Gastroesophageal sphincter (tissue), 4 donors: ENCODE measurements at regions not wholly inside any gene's neighbourhood (a gene's known extent, or its start where the extent isn't known, plus 50 kb on each side); places are given as distances from the start of the nearest gene placed in this dataset.

Source experiments
- ATAC-seq: fragments of 150-250 bp; one replicate; pipeline ENCODE4 v1.9.1; 2016; ENCODE audit warnings: mild to moderate bottlenecking, moderate library complexity
- H3K27ac ChIP-seq, 4 donors: fragments of 200-600 bp; sonication (generic) in 3 of 4; 1 replicate in 3 of 4; 2 replicates in 1 of 4; pipeline ENCODE4 v1.5.1; 2016 to 2019
- H3K27me3 ChIP-seq: fragments of 200-600 bp; sonication (generic); one replicate; pipeline ENCODE4 v1.5.1; 2019
- H3K36me3 ChIP-seq, 2 donors: fragments of 200-600 bp; sonication (generic); one replicate each; pipeline ENCODE4 v1.5.1; 2019; ENCODE audit warnings: control low read depth in 1 of 2
- H3K4me1 ChIP-seq, 3 donors: fragments of 200-600 bp; sonication (generic); 1 replicate in 2 of 3; 2 replicates in 1 of 3; pipeline ENCODE4 v1.5.1; 2016 to 2019; ENCODE audit warnings: control low read depth in 2 of 3
- H3K4me3 ChIP-seq, 2 donors: fragments of 200-600 bp; sonication (generic); one replicate each; pipeline ENCODE4 v1.5.1; 2019; ENCODE audit warnings: mild to moderate bottlenecking in 1 of 2, moderate library complexity in 1 of 2
- H3K9me3 ChIP-seq, 3 donors: fragments of 200-600 bp; sonication (generic); one replicate each; pipeline ENCODE4 v1.5.1; 2017 to 2019; ENCODE audit warnings: control low read depth in 2 of 3
- EP300 ChIP-seq: sonication (generic); formaldehyde crosslinking; IDR thresholded peaks from one replicate; pipeline ENCODE4 v1.6.1; 2017; ENCODE audit warnings: antibody characterized with exemption, mild to moderate bottlenecking
- POLR2A ChIP-seq, 2 donors: fragments of 450-650 bp; IDR thresholded peaks; one replicate each; pipeline ENCODE4 v1.6.1; 2017; ENCODE audit warnings: antibody characterized with exemption in 2 of 2, mild to moderate bottlenecking in 2 of 2, moderate library complexity in 1 of 2
- POLR2AphosphoS5 ChIP-seq: sonication (generic); formaldehyde crosslinking; IDR thresholded peaks from one replicate; pipeline ENCODE4 v1.6.1; 2017; ENCODE audit warnings: antibody characterized with exemption
- WGBS, 2 donors: methylation state at CpG; one replicate each; pipeline ENCODE4 v1.1.5; 2018; ENCODE audit warnings: low coverage in 1 of 2; 5-methylcytosine and 5-hydroxymethylcytosine counted together
- TF ChIP-seq, protein P1 (sequence below), 4 experiments: fragments of 200-600 bp in 2 of 4; fragments of 450-650 bp in 2 of 4; sonication (generic) in 1 of 4; IDR thresholded peaks; one replicate each; pipeline ENCODE4 v1.5.1; 2017 to 2019; ENCODE audit warnings: antibody characterized with exemption in 4 of 4, mild to moderate bottlenecking in 2 of 4, moderate library complexity in 2 of 4

DNA sequence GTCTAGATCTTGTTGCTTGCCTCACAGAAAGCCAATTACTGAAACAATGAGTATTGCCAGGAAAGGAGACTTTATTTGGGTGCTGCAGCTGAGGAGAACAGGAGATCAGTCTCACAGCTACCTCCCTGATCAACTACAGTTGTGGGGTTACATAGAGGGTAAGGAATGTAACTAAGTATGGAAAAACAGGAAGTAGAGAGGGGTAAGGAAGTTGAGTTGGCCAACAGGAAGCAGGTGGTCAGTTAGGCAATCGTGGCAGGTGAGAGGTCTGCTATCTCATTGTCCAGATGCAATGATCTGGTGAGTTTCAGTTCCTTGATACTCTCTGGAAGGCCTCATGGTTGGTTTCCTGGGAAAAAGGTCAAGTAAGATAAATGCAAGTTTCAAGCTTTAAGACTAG is 333.1 kb upstream of the GOT2 start:
- no peak overlapping the region for H3K4me3 ChIP-seq
- TF ChIP-seq POLR2AphosphoS5 (no peak), POLR2A (IDR thresholded peaks at IDR 0.05) (no peak), EP300 (no peak)
- TF ChIP-seq, protein P1, sequence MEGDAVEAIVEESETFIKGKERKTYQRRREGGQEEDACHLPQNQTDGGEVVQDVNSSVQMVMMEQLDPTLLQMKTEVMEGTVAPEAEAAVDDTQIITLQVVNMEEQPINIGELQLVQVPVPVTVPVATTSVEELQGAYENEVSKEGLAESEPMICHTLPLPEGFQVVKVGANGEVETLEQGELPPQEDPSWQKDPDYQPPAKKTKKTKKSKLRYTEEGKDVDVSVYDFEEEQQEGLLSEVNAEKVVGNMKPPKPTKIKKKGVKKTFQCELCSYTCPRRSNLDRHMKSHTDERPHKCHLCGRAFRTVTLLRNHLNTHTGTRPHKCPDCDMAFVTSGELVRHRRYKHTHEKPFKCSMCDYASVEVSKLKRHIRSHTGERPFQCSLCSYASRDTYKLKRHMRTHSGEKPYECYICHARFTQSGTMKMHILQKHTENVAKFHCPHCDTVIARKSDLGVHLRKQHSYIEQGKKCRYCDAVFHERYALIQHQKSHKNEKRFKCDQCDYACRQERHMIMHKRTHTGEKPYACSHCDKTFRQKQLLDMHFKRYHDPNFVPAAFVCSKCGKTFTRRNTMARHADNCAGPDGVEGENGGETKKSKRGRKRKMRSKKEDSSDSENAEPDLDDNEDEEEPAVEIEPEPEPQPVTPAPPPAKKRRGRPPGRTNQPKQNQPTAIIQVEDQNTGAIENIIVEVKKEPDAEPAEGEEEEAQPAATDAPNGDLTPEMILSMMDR (IDR thresholded peaks at IDR 0.05) = no peak

GRCh38 chr16:59060207-59060606 is 326.1 kb upstream of the GOT2 start:
- Histone ChIP-seq H3K27ac (no peak overlapping the region), H3K4me1 (no peaks in the 10 kb centered on the region), H3K4me3 (no peak overlapping the region), H3K9me3 (no peaks in the 10 kb centered on the region), H3K27me3 (no peaks in the 10 kb centered on the region), H3K36me3 (no peaks in the 10 kb centered on the region)
- WGBS, 2 donors = 86 to 90% methylated on average over 1 of the region's 1 CpG
- TF ChIP-seq POLR2A (IDR thresholded peaks at IDR 0.05) (no peak), POLR2AphosphoS5 (no peak), EP300 (no peak)
- TF ChIP-seq, protein P1 (IDR thresholded peaks at IDR 0.05) = no peak
- no peak for ATAC-seq

More for the DNA sequence above, 333.1 kb upstream of the GOT2 start:
- Histone ChIP-seq H3K9me3 (peaks cover 0 to 13% (median 0%) of the 10 kb centered on the region in 3 donors), H3K4me1 (no peaks in the 10 kb centered on the region), H3K36me3 (no peaks in the 10 kb centered on the region), H3K27ac (no peak overlapping the region), H3K27me3 (no peaks in the 10 kb centered on the region)
- 50 to 57% methylated on average over 1 of the region's 1 CpG for WGBS, 2 donors
- no peak for ATAC-seq

DNA sequence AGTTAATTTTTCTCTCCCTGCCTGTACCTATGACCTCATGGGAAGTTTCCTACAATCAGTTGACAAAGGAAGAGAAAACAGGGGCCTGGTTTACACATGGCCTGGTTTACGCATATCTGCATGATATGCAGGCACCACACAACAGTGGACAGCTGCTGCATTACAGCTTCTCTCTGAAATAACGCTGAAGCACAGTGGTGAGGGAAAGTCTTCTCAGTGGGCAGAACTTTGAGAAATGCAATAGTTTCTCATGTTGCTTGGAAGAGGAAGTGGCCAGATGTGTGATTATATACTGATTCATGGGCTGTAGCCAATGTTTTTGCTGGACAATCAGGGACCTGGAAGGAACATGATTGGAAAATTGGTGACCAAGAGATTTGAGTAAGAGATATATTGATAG is 324.1 kb upstream of the GOT2 start:
- no peak for ATAC-seq
- no peak overlapping the region for H3K4me3 ChIP-seq
- no peaks in the 10 kb centered on the region for H3K27me3 ChIP-seq
- no peak overlapping the region for H3K27ac ChIP-seq
- H3K4me1 ChIP-seq = no peaks in the 10 kb centered on the region
- H3K9me3 ChIP-seq = no peaks in the 10 kb centered on the region
- H3K36me3 ChIP-seq = no peaks in the 10 kb centered on the region
- WGBS, 2 donors = 69 to 88% methylated on average over 1 to 2 of the region's 2 CpGs
- no peak for TF ChIP-seq EP300
- TF ChIP-seq POLR2A (IDR thresholded peaks at IDR 0.05) = no peak
- TF ChIP-seq POLR2AphosphoS5 = no peak
- TF ChIP-seq, protein P1 (IDR thresholded peaks at IDR 0.05) = no peak

- Histone ChIP-seq H3K4me3 (no peak overlapping the region), H3K27me3 (no peaks in the 10 kb centered on the region), H3K27ac (no peak overlapping the region), H3K9me3 (no peaks in the 10 kb centered on the region), H3K36me3 (no peaks in the 10 kb centered on the region), H3K4me1 (no peaks in the 10 kb centered on the region)
- no peak for ATAC-seq
- 35 to 60% methylated on average over 2 to 3 of the region's 3 CpGs for WGBS, 2 donors
- TF ChIP-seq, protein P1 (IDR thresholded peaks at IDR 0.05) = no peak
- TF ChIP-seq EP300 (no peak), POLR2A (IDR thresholded peaks at IDR 0.05) (no peak), POLR2AphosphoS5 (no peak)
These were observed 319.8 kb upstream of the GOT2 start for GRCh38 chr16:59053911-59054310.

DNA sequence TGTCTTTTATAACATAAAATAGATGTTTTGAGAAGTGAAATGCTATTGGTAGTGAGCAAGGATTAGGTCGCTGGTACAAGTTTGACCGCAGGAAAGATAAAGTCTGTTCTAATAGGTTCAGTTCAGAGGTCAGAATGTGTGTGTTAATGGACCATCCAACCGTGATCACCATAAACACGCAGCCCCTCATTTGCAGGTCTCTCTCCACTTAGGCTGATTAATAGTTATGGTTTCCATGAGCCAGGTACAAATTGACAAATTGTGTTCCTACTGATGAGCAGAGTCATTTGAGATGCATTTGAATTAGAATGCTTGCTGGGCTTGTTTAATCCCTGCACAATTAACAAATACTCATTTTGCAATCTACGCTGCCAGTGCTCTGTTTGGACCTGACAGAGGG is 318.1 kb upstream of the GOT2 start:
- Histone ChIP-seq H3K4me1 (no peaks in the 10 kb centered on the region), H3K27me3 (no peaks in the 10 kb centered on the region), H3K9me3 (no peaks in the 10 kb centered on the region), H3K27ac (no peak overlapping the region), H3K36me3 (no peaks in the 10 kb centered on the region), H3K4me3 (no peak overlapping the region)
- ATAC-seq = no peak
- TF ChIP-seq, protein P1 (IDR thresholded peaks at IDR 0.05) = no peak
- no peak for TF ChIP-seq EP300
- no peak for TF ChIP-seq POLR2AphosphoS5
- no peak for TF ChIP-seq POLR2A (IDR thresholded peaks at IDR 0.05)
- WGBS, 2 donors = 49 to 72% methylated on average over 3 to 5 of the region's 5 CpGs
